ENCODE measurements at regions not wholly inside any gene's neighbourhood (a gene's known extent, or its start where the extent isn't known, plus 50 kb on each side); places are given as distances from the start of the nearest gene placed in this dataset.

DNA sequence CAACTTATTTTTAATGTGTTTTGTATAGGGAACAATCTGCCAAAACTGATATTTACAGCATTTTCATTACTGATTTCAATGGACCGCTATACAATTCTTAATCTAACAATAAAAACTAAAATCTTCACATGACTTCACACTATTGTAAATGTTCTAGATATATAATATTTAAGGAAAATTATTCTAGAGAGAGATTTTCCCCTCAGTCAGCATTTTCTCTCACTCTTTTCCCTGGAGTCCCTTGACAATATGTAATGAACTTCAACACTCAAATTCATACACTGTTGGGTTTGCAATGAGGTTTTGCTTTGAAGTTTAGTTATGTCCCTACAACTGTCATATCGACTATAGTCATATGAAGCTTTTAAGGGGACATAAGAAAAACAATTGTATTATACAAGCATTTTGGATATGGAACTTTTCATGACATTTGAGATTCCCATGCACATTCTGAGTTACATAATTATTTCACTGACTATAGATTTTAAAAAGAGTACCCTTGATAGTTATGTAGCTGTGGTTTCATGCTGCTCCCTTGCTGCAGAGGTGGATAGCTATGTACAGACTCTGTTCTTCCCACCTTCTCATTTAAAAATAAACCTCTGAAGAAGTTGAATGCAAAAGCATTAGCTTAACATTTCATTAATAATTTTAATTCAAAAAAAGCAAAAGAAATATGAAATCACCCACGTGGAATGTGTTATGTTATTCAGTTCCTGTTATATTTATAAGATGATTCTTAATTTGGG lies 338.5 kb downstream of the AKAIN1 start:
- TF ChIP-seq, protein P1, sequence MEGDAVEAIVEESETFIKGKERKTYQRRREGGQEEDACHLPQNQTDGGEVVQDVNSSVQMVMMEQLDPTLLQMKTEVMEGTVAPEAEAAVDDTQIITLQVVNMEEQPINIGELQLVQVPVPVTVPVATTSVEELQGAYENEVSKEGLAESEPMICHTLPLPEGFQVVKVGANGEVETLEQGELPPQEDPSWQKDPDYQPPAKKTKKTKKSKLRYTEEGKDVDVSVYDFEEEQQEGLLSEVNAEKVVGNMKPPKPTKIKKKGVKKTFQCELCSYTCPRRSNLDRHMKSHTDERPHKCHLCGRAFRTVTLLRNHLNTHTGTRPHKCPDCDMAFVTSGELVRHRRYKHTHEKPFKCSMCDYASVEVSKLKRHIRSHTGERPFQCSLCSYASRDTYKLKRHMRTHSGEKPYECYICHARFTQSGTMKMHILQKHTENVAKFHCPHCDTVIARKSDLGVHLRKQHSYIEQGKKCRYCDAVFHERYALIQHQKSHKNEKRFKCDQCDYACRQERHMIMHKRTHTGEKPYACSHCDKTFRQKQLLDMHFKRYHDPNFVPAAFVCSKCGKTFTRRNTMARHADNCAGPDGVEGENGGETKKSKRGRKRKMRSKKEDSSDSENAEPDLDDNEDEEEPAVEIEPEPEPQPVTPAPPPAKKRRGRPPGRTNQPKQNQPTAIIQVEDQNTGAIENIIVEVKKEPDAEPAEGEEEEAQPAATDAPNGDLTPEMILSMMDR (IDR thresholded peaks at IDR 0.05): no peak
- no peak for TF ChIP-seq POLR2A (IDR thresholded peaks at IDR 0.05)
